HL-60 (cell line): ENCODE measurements at regions not wholly inside any gene's neighbourhood (a gene's known extent, or its start where the extent isn't known, plus 50 kb on each side); places are given as distances from the start of the nearest gene placed in this dataset.

Source experiments
- DNase-seq, 2 experiments: peaks; one replicate each; pipeline ENCODE4 v3.0.0-alpha.2; 2010 to 2020; ENCODE audit warnings: low read depth in 1 of 2, low spot score in 1 of 2
- H3K27ac ChIP-seq: fragments of 250-450 bp; sonication (Bioruptor Pico); replicated peaks from 2 replicates; pipeline ENCODE4 v1.5.1; 2020; ENCODE audit warnings: mild to moderate bottlenecking, moderate library complexity
- H3K27me3 ChIP-seq: fragments of 250-450 bp; sonication (Bioruptor Pico); 2 replicates; pipeline ENCODE4 v1.5.1; 2021; ENCODE audit warnings: mild to moderate bottlenecking, moderate library complexity; ENCODE audit not compliant: insufficient read depth, poor library complexity, severe bottlenecking
- H3K4me3 ChIP-seq: replicated peaks from 2 replicates; pipeline ENCODE4 v1.5.1; 2011; ENCODE audit warnings: mild to moderate bottlenecking, control low read depth, low read length; ENCODE audit not compliant: insufficient read depth
- GABPA ChIP-seq: IDR thresholded peaks from 2 replicates; pipeline ENCODE4 v1.6.1; 2012; ENCODE audit warnings: low read depth
- POLR2AphosphoS5 ChIP-seq: IDR thresholded peaks from 2 replicates; pipeline ENCODE4 v1.6.1; 2012; ENCODE audit warnings: low read depth
- SPI1 ChIP-seq: IDR thresholded peaks from 2 replicates; pipeline ENCODE4 v1.6.1; 2012; ENCODE audit warnings: low read depth, mild to moderate bottlenecking, borderline replicate concordance
- TF ChIP-seq, protein P1 (sequence below): IDR thresholded peaks from one replicate; pipeline ENCODE4 v1.5.1; 2011; ENCODE audit warnings: low read length, control low read depth, inconsistent platforms; ENCODE audit not compliant: insufficient read depth
- TF ChIP-seq, protein P2 (sequence below): IDR thresholded peaks from 2 replicates; pipeline ENCODE4 v1.6.1; 2012; ENCODE audit warnings: low read depth; ENCODE audit not compliant: insufficient replicate concordance

DNA sequence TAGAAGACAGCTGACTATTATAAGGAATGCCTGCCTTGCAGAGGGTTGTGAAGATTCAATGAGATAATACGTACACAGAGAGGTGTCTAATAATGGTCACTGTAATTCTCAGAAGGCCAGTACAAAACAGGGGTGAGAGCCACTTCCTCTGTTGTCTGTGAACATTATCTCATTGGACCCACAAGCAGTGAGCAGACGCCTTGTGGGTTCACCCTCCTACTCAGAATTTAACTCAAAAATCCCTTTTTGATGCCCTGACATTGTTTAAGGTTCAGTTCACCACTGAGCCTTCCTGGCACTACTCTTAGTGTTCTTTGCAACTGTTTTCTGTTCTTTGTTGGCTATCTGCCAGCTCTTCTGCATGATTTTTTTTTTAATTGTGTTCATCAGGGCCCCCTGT lies 467.4 kb downstream of the BCOR start:
- TF ChIP-seq, protein P1, sequence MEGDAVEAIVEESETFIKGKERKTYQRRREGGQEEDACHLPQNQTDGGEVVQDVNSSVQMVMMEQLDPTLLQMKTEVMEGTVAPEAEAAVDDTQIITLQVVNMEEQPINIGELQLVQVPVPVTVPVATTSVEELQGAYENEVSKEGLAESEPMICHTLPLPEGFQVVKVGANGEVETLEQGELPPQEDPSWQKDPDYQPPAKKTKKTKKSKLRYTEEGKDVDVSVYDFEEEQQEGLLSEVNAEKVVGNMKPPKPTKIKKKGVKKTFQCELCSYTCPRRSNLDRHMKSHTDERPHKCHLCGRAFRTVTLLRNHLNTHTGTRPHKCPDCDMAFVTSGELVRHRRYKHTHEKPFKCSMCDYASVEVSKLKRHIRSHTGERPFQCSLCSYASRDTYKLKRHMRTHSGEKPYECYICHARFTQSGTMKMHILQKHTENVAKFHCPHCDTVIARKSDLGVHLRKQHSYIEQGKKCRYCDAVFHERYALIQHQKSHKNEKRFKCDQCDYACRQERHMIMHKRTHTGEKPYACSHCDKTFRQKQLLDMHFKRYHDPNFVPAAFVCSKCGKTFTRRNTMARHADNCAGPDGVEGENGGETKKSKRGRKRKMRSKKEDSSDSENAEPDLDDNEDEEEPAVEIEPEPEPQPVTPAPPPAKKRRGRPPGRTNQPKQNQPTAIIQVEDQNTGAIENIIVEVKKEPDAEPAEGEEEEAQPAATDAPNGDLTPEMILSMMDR: no peak
- TF ChIP-seq POLR2AphosphoS5 (no peak), GABPA (no peak), SPI1 (no peak)
- TF ChIP-seq, protein P2, sequence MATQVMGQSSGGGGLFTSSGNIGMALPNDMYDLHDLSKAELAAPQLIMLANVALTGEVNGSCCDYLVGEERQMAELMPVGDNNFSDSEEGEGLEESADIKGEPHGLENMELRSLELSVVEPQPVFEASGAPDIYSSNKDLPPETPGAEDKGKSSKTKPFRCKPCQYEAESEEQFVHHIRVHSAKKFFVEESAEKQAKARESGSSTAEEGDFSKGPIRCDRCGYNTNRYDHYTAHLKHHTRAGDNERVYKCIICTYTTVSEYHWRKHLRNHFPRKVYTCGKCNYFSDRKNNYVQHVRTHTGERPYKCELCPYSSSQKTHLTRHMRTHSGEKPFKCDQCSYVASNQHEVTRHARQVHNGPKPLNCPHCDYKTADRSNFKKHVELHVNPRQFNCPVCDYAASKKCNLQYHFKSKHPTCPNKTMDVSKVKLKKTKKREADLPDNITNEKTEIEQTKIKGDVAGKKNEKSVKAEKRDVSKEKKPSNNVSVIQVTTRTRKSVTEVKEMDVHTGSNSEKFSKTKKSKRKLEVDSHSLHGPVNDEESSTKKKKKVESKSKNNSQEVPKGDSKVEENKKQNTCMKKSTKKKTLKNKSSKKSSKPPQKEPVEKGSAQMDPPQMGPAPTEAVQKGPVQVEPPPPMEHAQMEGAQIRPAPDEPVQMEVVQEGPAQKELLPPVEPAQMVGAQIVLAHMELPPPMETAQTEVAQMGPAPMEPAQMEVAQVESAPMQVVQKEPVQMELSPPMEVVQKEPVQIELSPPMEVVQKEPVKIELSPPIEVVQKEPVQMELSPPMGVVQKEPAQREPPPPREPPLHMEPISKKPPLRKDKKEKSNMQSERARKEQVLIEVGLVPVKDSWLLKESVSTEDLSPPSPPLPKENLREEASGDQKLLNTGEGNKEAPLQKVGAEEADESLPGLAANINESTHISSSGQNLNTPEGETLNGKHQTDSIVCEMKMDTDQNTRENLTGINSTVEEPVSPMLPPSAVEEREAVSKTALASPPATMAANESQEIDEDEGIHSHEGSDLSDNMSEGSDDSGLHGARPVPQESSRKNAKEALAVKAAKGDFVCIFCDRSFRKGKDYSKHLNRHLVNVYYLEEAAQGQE: no peak
- DNase-seq: no peak
- Histone ChIP-seq H3K4me3 (no peak overlapping the region), H3K27ac (no peak overlapping the region), H3K27me3 (no peaks in the 10 kb centered on the region)

DNA sequence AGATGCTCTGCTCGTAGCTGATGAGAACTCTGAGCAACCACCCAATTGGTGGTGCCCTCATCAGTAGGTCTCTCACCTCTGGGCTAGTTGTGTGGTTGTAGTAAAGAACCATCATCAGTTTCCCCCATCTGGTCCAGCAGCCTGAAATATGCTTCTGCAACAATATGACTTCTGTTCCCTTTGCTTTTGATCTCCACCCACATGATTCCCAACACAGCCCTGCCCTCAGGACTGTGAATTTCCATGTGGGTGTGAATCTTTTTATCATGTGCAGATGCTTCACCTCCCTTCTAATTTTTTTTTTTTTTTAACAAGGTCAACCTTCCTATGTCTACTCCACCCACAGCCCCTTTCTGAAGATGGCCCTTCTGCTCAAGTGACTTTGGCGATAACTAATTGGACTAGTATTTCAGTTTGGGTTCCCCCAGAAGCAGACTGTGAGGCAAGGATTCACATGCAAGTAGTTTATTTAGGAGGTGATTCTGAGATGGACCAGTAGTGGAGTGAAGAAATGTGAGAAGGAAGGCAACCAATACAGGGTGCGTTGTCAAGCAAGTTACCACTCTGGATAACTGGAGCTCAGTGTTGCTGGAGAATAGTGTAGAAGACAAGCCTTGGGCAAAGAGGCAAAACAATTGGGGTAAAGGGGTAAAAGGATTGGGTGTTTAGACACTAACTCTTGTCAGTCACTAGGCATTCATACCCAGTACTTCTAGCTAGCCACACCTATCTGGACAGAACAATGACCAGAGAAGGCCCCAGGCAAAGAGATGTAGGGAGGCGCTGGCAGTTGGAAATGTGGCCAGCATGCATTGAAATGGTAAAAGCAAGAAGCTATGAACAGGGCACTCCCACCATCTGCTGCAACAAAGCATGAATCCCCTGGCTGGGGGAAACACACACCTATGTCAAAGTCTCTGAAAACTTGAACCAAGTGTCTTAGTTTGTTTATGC lies 466.2 kb downstream of the BCOR start:
- Histone ChIP-seq H3K27me3 (no peaks in the 10 kb centered on the region), H3K27ac (no peak overlapping the region), H3K4me3 (no peak overlapping the region)
- no peak for DNase-seq
- TF ChIP-seq POLR2AphosphoS5 (no peak), SPI1 (no peak), GABPA (no peak)
- TF ChIP-seq, protein P1: no peak
- TF ChIP-seq, protein P2: no peak

DNA sequence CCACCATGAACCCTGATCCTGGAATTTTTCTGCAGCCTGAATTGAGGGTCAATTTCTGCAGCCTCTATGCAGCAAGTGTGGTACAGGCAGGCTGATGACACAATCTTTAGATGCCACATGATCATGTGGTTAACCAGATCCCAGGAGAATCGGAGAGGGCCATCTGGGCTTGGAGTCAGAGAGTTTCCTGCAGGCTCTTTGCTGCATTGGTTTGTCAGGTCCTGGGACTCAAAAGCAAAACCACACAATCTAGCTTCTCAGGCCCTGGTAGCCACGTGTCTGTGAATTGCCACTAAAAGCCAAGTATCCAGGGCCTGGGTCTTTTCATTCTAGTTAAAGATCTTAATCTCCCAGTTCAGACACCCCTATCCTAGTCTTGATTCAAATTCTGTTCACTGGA lies 464.5 kb downstream of the BCOR start:
- no peak overlapping the region for H3K4me3 ChIP-seq
- TF ChIP-seq GABPA (no peak), POLR2AphosphoS5 (peak; percentile 68)
- TF ChIP-seq, protein P1: no peak
- TF ChIP-seq, protein P2: no peak
- H3K27me3 ChIP-seq: no peaks in the 10 kb centered on the region
- no peak overlapping the region for H3K27ac ChIP-seq
- DNase-seq: peak; percentile 12 to 75
